Stimulated activated CD4-positive, alpha-beta T cell treated with anti-CD3 and anti-CD28 coated beads, Interleukin-12 subunit alpha, Interleukin-12 subunit beta, amount 100 ng/mL, for 4 hours (primary cell): ENCODE measurements at regions not wholly inside any gene's neighbourhood (a gene's known extent, or its start where the extent isn't known, plus 50 kb on each side); places are given as distances from the start of the nearest gene placed in this dataset.
A peak's percentile ranks its signal among the peaks of the same experiment; 100 is the strongest.
"Not testable (repeated sequence)": the region's sequence is repeated elsewhere in the genome, so short reads cannot be mapped to it uniquely, and the experiment has no call there.

Experiments used
- DNase-seq: peaks from one replicate; pipeline ENCODE4 v3.0.0-alpha.2; 2020

DNA sequence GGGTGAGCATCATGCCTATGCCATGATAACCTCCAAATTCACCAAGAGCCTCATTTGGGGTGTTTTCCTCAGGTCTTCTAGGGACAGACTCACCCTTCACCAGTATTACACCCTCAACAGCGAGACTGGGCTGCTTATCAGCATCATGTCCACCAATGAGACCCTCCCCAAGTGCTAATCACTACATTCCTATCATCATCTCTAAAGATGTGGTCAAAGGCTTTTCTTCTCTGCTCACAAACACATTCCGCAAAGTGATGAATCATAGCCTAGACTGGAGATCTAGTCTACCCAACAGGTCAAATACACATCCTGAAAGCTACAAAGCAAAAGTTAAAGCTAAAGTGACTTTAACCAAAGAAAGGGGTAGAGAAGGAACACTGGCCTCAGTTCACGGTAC, 75.3 kb upstream of the C7orf33 start:
- no peak for DNase-seq

- DNase-seq, result no peak
Measured at GRCh38 chr7:148515728-148516695, 74.6 kb upstream of the C7orf33 start.

GRCh38 chr7:148519386-148519785, 71.2 kb upstream of the C7orf33 start:
- not testable (repeated sequence) for DNase-seq

GRCh38 chr7:148521271-148521670, 69.3 kb upstream of the C7orf33 start:
- DNase-seq, result no peak

GRCh38 chr7:148523550-148523949, 67.0 kb upstream of the C7orf33 start:
- DNase-seq, result no peak

- DNase-seq, result no peak
Measured at GRCh38 chr7:148524479-148525224, 65.9 kb upstream of the C7orf33 start.

DNA sequence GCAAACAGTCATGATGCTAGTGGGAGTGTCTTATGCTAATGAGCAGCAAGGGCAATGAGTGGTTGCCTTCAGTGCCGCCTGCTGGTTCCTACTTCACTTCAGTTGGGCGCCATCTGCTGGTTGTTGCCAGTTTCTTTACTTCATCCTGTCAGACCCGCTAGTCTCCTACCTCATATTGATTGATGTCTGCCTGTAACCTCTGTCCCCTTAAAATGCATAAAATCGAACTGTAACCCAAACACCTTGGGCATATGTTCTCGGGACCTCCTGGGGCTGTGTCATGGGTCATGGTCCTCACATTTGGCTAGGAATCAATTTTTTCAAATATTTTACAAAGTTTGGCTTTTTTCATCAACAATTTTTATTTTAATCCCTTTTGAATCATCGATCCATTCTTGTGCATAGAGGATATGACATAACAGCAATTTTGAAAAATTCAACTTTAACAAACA, 62.8 kb upstream of the C7orf33 start:
- DNase-seq, result peak; percentile 83

DNA sequence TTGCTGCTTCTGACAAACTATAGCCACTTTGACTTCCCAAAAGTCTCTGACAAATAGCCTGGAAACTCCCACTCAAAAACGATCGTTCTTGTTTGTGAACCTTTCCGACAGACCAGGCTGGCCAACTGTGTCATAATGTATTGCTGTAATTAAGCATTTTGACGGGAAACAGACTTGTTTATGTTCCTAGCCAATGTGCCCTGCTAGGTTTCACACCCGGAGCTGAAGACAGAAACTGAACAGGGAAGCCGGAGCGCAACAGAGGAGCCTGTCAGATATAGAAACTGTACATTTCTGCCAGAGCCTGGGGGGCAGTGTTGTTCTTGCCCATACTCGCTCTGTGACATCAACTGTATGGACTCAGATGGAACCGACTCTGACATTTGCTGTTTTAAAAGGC, 55.3 kb upstream of the C7orf33 start:
- peak; percentile 13 for DNase-seq

DNA sequence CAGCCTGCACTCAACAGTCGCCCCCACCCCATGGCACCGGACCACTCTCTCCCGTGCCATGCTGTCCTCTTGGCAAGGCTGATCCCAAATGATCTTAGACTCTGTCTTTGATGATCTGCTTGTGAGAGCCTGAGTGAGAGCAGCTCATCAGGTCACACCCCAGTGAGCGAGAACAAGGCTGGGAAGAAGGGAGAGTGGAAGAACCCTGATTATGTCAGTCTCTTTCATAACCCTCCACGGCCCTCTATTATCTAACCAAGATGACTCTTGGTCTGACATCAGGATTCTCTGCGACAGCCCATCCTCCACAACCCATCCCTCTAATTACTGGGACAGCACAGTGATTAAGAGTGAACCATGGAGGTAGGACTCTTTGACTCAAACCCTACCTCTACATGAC, 53.1 kb upstream of the C7orf33 start:
- DNase-seq, result no peak

DNA sequence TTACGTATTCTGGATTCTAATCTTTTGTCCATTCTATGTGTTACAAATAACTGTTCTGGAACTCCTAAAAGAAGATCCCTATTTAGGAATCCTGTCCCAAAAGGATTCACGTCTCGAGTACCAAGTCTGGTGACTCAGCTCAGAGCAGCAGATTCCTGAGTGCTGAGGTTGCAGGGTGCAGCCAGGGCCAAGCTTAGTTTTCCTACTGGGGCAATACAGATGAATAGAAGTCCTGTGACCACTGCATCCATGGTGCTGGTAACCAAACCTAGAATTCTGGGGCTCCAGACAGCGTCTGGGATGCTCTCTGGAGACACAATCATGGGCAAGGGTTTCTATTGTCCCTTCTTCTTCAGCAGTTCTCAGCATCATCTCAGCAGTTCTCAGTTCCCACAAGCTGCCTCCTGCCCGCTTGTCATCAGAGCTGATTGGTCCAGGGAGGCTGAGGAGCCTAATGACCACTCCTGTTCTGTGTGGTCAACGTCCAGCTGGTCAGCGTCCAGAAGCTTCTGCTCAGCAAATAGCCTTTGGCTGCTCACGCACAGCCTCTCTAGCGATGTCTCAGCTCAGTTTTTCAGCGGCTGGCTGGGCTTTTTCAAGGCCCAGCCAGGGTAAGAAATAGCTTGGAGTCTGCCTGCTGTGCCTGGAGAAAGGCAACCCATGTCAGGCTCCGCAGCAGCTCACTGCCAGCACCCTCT, 50.4 kb upstream of the C7orf33 start:
- DNase-seq, result no peak
